ENCODE measurements at regions not wholly inside any gene's neighbourhood (a gene's known extent, or its start where the extent isn't known, plus 50 kb on each side); places are given as distances from the start of the nearest gene placed in this dataset.

DNA sequence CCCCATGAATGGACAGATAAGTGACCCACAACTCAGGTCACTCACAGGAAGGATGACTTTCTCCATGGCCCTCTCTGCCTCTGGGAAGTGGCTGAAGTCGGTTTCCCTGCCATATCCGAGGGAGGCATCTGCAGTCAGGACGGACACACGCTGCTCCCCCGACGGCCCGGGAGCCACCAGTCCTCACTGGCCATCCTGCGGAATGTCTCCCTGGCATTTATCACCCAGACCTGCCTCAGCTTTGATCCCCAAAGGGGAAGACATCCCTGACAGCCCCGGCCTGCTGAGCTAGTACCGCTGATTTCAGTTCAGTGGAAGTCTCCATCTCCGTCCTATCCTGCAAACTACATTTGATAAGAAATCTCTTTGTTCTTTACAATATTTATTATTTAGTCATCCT lies 339.5 kb upstream of the MKI67 start:
- DNase-seq (ENCODE audit: low read depth, low spot score) = no peak

DNA sequence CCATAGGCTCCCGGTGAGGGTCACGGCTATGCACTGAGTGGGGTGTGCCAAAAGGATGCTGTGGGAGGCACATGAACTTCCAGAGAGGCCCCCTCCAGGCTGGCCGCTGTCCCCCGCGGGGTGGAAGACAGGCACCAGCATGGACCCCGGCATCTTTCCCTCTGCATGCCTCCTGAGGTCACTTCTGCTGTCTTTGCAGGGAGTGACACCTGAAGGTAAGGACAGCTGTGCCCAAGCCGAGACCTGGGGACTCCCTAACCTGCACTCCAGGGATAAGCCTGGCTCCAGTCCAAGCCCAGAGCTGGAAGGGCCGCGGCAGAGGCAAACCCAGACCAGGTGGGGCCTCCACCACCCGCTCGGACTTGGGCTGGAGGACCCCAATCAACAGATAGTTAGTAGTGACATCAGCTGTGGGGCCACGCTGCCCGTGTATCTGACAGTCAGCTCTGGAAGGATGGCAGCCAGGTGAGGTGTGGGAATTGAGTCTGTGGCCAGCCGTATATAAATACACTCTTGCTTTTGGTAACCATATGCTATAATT lies 340.7 kb upstream of the MKI67 start:
- DNase-seq (ENCODE audit: low read depth, low spot score) = no peak

- no peak for DNase-seq (ENCODE audit: low read depth, low spot score)
These were observed 342.2 kb upstream of the MKI67 start for GRCh38 chr10:128468462-128468861.

DNA sequence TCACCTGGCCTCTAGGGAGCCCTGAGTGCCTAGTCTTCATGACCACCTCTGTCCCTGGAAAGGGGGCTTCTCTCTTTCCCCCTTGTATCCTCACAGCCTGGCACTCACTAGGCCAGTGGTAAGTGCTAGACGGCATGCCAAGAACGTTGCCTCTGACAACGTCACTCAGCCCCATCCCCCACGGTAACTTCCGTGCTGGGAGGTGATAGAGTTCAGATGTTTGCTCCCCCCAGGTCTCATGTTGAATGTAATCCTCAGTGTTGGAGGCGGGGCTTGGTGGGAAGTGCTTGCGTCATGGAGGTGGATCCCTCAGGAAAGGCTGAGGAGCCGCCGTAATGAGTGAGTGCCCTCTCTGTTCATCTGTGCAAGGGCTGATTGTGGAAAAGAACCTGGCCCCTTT lies 343.3 kb upstream of the MKI67 start:
- DNase-seq (ENCODE audit: low read depth, low spot score) = no peak

GRCh38 chr10:128470321-128470965 lies 344.2 kb upstream of the MKI67 start:
- DNase-seq (ENCODE audit: low read depth, low spot score) = no peak

DNA sequence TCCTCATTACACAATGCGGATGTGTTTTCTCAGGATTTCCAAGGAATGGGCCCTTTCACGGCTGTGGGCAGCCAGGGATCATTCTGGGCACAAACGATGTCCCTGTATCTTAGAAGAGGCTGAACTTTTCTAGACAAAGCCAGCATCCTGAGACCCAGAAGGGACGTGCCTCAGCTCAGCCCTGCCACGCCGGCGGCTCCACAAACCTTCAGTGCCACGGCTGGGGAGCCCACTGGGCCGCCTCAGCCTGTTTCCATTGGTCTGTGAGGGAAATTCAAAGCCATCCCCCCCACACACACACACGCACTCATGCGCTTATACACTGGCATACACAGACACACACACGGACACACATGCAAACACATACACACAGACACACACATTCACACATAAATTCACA lies 344.9 kb upstream of the MKI67 start:
- DNase-seq (ENCODE audit: low read depth, low spot score) = no peak

DNA sequence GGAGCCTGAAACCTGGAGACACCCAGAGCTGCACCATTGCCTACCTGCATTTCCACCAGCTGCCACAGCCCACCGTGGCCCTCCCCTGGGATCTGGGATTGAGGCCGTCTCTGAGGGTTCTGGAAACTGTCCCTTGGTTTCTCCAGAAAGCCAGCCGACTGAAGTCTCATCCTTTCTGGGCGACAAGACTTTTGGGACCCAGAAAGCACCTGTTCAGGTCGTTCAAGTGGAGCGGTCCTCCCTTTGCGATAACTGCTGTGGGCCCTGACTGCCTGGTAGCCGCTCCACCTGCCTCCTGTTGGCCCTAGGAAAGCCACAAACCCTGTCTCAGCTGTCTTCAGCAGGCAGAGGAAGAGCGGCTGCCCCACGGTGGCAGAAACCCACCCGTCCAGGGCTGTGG lies 346.0 kb upstream of the MKI67 start:
- DNase-seq (ENCODE audit: low read depth, low spot score) = no peak

DNA sequence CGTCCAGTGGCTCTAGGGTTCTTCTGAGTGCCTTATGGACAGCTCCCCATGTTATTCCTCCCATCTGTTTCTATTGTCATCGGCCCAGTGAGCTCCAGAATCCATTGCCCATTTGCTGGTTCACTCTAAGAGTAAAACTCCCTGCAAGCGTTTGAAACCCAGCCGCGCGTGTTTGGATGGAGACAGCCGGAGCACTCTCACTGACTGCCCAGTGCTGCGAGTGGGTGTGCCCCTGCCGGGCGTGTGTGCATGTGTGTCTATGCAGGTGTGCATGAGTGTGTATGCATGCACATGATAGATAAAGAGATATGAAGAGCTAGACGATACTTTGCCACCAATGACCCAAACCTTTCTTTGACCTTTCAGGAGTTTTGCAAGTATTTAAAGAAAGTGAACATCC lies 347.2 kb upstream of the MKI67 start:
- no peak for DNase-seq (ENCODE audit: low read depth, low spot score)

DNA sequence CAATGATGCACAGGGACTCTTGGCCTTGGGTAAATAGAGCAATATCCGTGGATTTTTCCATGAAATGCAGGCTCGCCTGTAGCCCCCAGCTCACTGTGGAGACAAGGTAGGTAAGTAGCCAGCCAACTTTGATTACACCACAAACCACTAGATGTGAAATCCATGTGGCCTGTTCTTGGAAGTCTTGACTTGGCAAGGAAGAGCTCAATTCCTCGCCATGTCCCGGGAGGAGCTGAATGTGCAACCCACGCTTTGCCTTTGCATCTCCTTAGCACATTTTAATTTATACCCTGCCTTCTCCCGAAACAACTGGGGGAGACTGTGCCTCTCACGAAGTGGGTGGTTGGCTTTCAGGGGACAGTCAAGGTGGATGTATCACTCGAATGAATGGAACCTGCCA lies 347.7 kb upstream of the MKI67 start:
- no peak for DNase-seq (ENCODE audit: low read depth, low spot score)

GRCh38 chr10:128474571-128474970 lies 348.3 kb upstream of the MKI67 start:
- no peak for DNase-seq (ENCODE audit: low read depth, low spot score)

GRCh38 chr10:128475686-128476367 lies 349.6 kb upstream of the MKI67 start:
- DNase-seq (ENCODE audit: low read depth, low spot score) = no peak

GRCh38 chr10:128476368-128476725 lies 350.1 kb upstream of the MKI67 start:
- no peak for DNase-seq (ENCODE audit: low read depth, low spot score)

DNA sequence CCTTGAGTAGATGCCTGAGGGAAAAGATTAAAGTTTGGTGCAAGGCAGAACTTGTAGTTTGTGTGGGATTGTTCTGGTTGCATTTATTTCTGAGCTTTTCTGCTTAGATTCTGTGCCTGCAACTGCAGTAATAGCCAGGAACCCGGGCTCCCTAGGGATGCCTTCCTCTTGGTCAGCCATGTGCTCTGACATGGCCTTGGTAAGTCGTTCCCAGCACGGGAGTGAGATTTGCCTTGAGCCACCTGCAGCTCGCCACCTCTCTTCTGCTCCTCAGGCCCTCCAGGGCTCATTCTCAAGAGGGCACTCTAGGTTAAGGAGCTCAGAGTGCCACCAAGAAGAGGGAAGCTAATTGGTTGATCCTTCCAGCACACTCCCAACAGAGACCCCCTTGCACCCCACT lies 350.6 kb upstream of the MKI67 start:
- no peak for DNase-seq (ENCODE audit: low read depth, low spot score)

DNA sequence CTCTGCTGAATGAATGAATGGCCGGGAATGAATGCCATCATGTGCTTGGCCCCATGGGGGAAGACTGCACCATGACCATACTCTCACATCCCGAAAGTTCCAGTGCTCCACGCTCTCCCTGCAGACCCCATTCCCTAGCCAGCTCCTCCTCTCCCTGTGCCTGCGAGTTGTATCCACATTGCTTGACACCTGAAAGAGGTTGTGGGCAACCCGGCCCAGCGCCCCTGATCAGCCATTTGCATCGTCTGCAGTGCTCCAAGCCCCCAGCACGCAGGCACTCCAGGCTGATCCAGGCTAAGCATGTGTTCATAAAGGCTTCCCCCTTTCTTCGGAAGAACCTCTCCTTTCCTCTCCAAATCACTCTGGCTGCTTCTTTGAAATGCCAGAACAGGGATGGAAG lies 354.4 kb upstream of the MKI67 start:
- DNase-seq (ENCODE audit: low read depth, low spot score) = no peak

GRCh38 chr10:128481152-128481840 lies 355.1 kb upstream of the MKI67 start:
- no peak for DNase-seq (ENCODE audit: low read depth, low spot score)

DNA sequence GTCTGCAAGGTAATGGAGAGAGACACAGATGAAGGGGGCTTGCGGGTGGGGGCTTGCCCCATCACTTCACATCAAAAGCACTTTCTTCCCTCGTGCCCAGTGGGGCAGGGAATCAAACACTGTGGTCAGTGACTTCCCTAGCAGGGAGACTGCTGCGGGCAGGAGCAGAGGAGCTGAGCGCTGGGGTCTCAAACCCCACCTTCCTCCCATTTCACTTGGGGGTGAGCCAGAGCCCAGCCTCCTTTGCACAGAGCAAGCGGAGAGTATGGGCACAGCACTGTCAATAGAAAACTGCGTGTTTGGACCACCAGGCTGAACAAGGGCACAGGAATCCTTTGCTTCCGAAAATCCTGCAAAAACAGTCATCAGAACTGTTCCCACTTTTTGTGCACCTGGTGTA lies 355.8 kb upstream of the MKI67 start:
- DNase-seq (ENCODE audit: low read depth, low spot score) = no peak

DNA sequence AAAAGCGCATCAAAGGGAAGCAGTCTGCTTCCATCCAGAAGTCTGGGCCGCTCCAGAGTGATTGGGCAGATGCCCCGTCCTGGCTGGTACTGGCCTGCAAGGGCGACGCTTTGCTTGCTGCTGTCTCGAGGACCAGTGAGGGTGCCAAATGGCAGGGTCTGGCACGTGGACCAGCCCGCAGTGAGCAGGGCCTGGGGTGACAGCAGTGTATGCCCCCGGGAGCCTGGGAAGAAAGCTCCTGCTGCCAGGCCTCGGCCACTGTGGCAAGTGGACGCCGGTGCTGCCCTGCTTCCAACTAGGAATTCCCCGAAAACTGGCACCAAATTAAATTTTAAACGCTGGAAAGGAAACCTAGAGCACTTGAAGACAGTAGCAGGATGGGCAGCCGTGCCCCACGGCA lies 357.0 kb upstream of the MKI67 start:
- DNase-seq (ENCODE audit: low read depth, low spot score) = no peak

DNA sequence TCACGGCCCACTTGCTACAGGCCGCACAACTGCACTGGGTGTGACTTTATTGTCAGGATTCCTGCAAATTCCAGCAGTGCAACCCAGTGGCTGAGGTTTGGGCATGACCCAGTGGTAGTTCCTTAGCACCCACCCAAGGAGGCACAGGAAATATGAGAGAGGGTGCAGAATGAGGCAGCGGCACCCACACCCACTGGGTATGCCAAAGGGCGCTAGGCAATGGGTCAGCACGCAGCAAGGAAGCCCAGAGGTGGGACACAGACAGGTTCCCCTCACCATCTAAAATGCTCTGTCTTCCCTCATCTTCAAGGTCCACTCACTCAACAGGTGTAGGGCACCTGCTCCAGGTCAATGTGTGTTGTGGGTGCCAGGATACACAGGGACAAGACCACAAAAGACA lies 357.8 kb upstream of the MKI67 start:
- DNase-seq (ENCODE audit: low read depth, low spot score) = no peak

GRCh38 chr10:128485701-128486235 lies 359.5 kb upstream of the MKI67 start:
- no peak for DNase-seq (ENCODE audit: low read depth, low spot score)

DNA sequence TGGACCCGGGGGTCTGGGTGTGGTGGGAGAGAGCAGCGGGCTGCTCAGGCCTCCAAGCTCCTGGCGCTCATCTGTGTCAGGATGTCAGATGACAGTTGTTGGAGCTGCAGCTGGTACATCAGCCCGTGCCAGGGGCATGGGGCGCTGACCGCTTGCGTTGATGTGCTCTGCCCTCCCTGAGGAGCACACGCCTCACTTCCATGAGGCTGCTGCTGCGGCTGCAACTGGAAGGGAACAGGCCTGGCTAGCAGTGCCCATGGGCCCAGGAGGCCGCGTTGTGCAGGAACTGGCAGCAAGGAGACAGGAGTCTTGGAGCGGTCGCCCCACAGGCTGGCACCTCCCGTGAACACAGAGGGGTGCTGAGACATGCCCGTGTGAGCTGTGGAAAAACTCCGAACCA lies 361.3 kb upstream of the MKI67 start:
- no peak for DNase-seq (ENCODE audit: low read depth, low spot score)

DNA sequence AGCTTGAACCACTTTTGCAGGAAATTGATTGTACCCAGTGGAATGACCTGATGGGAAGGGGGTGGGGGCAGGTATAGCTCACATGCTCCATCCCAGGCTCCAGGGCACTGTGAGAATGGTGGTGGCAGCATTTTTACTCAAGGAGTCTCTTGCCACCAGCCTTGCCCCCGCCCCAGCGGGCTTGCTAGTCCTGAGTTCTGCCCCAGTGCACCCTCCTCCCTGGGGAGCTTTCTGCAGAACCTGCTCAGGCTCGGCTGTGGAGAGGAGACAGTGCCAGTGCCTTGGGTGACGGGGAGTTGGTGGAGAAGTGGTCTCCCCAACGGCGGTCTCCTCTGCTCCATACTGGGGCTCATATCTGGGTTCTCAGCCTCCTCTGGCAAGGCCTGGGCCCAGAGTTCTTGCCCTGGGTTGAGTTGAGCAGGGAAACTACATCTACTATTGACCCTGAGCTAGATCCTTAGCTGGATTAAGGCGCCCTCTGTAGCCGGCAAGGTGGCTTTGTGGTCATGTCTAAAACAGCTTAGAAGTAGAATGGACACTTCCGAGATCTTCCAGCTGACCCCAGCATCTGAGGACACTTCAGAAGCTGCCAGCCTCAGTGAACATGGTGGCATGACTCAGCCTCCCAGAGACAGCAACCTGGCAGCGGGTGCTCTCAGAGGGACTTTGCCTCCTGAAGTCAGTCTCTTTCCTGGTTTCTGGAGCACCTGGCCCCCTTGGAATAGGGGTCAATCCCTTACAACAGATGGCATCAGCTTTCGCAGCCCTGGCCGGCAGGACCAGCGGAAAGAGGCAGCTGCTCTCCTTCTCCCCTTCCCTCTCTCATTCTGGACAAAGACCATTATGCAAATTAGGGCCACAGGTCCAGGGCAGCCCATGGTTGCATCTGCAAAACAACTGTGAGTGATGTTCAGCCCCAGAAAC lies 363.4 kb upstream of the MKI67 start:
- no peak for DNase-seq (ENCODE audit: low read depth, low spot score)

- DNase-seq (ENCODE audit: low read depth, low spot score) = no peak
These were observed 365.5 kb upstream of the MKI67 start for GRCh38 chr10:128491686-128492085.
